Spleen (tissue), 7 donors: ENCODE measurements at regions not wholly inside any gene's neighbourhood (a gene's known extent, or its start where the extent isn't known, plus 50 kb on each side); places are given as distances from the start of the nearest gene placed in this dataset.

Source experiments
- CTCF ChIP-seq, 11 experiments: fragments of 200-600 bp in 7 of 11; fragments of 450-650 bp in 4 of 11; sonication (generic) in 4 of 11; IDR thresholded peaks in 8 of 11; conservative IDR thresholded peaks in 3 of 11; 1 replicate in 7 of 11; 2 replicates in 4 of 11; pipeline versions ENCODE4 v1.4.0 to v1.8.0; 2016 to 2021; ENCODE audit warnings: antibody characterized with exemption in 11 of 11, inconsistent platforms in 4 of 11, mild to moderate bottlenecking in 1 of 11
- POLR2AphosphoS5 ChIP-seq, 3 donors: sonication (generic); formaldehyde crosslinking; IDR thresholded peaks; one replicate each; pipeline ENCODE4 v1.5.1; 2017; ENCODE audit warnings: antibody characterized with exemption in 3 of 3
- donor health status: DM: no; HTN: no; CAD: no; lungs with moderate emphysema.
- donor health status: DM: no; HTN: no; CAD: no.
- donor health status: DM: no; HTN: no; CAD: no.

- TF ChIP-seq POLR2AphosphoS5 (IDR thresholded peaks at IDR 0.05), result no peak
- TF ChIP-seq CTCF (IDR thresholded peaks at IDR 0.05 in 8 of 11, conservative IDR thresholded peaks at IDR 0.05 in 3 of 11), result no peak
Measured at GRCh38 chr3:16675805-16676204, 70.6 kb upstream of the DAZL start.
